ENCODE measurements at regions not wholly inside any gene's neighbourhood (a gene's known extent, or its start where the extent isn't known, plus 50 kb on each side); places are given as distances from the start of the nearest gene placed in this dataset.

DNA sequence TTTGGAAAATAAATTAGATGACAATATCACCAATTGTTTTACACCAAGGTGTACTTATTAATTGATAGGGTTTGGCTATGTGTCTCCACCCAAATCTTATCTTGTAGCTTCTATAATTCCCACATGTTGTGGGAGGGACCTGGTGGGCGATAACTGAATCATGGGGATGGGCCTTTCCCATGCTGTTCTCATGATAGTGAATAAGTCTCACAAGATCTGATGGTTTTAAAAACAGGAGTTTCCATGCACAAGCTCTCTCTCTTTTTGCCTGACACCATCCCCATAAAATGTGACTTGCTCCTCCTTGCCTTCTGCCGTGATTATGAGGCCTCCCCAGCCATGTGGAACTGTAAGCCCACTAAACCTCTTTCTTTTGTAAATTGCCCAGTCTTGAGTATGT, 131.0 kb upstream of the LMO4 start:
- no peak for TF ChIP-seq EZH2 (IDR thresholded peaks at IDR 0.05; ENCODE audit: low read depth, unreplicated experiment)
- no peak for TF ChIP-seq ETS1 (IDR thresholded peaks at IDR 0.05)
- TF ChIP-seq, protein P1, sequence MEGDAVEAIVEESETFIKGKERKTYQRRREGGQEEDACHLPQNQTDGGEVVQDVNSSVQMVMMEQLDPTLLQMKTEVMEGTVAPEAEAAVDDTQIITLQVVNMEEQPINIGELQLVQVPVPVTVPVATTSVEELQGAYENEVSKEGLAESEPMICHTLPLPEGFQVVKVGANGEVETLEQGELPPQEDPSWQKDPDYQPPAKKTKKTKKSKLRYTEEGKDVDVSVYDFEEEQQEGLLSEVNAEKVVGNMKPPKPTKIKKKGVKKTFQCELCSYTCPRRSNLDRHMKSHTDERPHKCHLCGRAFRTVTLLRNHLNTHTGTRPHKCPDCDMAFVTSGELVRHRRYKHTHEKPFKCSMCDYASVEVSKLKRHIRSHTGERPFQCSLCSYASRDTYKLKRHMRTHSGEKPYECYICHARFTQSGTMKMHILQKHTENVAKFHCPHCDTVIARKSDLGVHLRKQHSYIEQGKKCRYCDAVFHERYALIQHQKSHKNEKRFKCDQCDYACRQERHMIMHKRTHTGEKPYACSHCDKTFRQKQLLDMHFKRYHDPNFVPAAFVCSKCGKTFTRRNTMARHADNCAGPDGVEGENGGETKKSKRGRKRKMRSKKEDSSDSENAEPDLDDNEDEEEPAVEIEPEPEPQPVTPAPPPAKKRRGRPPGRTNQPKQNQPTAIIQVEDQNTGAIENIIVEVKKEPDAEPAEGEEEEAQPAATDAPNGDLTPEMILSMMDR (conservative IDR thresholded peaks at IDR 0.05; ENCODE audit: low read depth in 2 of 2): no peak
- TF ChIP-seq NANOG (IDR thresholded peaks at IDR 0.05; ENCODE audit: borderline replicate concordance): no peak
- no peak for TF ChIP-seq JUNB (IDR thresholded peaks at IDR 0.05; ENCODE audit: unreplicated experiment)
- no peak for TF ChIP-seq EZH2phosphoT487 (IDR thresholded peaks at IDR 0.05; ENCODE audit: unreplicated experiment)
- TF ChIP-seq ZNF331 (CRISPR knock-in tag; IDR thresholded peaks at IDR 0.05; ENCODE audit: low read depth): no peak
- no peak for TF ChIP-seq POLR2AphosphoS5 (IDR thresholded peaks at IDR 0.05; ENCODE audit: low read depth)
- TF ChIP-seq REST (IDR thresholded peaks at IDR 0.05; ENCODE audit: unreplicated experiment): no peak
- TF ChIP-seq ZNF114 (CRISPR knock-in tag; IDR thresholded peaks at IDR 0.05): no peak

Data from GM23338 (cell line).